IMR-90 (cell line): ENCODE measurements at regions not wholly inside any gene's neighbourhood (a gene's known extent, or its start where the extent isn't known, plus 50 kb on each side); places are given as distances from the start of the nearest gene placed in this dataset.

Experiments used
- ATAC-seq: fragments of 200-7000 bp; cut with Tn5 transposase; 2 replicates; pipeline ENCODE4 v1.9.1; 2020; ENCODE audit warnings: low read depth, mild to moderate bottlenecking, moderate library complexity
- BruUV-seq: library from RNA; stranded (reverse); fragments of 400-500 nt; replicated peaks from 2 replicates; lab custom pipeline; 2021; lab: Mats Ljungman, UMichigan
- CTCF ChIA-PET: fragments of 300-600 bp; formaldehyde crosslinking; extraction: SDS; loops from one replicate; lab custom pipeline; 2021; ENCODE audit warnings: antibody characterized with exemption; lab: Yijun Ruan, JAX
- POLR2A ChIA-PET: fragments of 300-600 bp; sonication (Branson Sonifier 250); formaldehyde crosslinking; loops from one replicate; lab custom pipeline; 2022; ENCODE audit warnings: antibody characterized with exemption; ENCODE audit not compliant: unreplicated experiment; lab: Charles Lee
- DNase-seq: peaks from one replicate; pipeline ENCODE4 v3.0.0; 2013
- H2AFZ ChIP-seq: replicated peaks from 2 replicates; pipeline ENCODE3; 2013; ENCODE audit warnings: low read length, mild to moderate bottlenecking; ENCODE audit not compliant: poor library complexity
- H2AK5ac ChIP-seq: 2 replicates; pipeline ENCODE4 v1.6.1; 2013; ENCODE audit warnings: low read depth, low read length, inconsistent platforms
- H2AK9ac ChIP-seq: replicated peaks from 2 replicates; pipeline ENCODE3; 2013; ENCODE audit warnings: mild to moderate bottlenecking, low read depth, low read length, moderate library complexity; ENCODE audit not compliant: poor library complexity
- H2BK120ac ChIP-seq: 2 replicates; pipeline ENCODE4 v1.6.1; 2013; ENCODE audit warnings: low read depth, low read length, inconsistent platforms
- H2BK15ac ChIP-seq: 3 replicates; pipeline ENCODE4 v1.6.1; 2013; ENCODE audit warnings: low read depth, low read length, inconsistent platforms
- H2BK20ac ChIP-seq: 2 replicates; pipeline ENCODE4 v1.6.1; 2013; ENCODE audit warnings: low read depth, mild to moderate bottlenecking, inconsistent platforms, low read length, moderate library complexity
- H2BK5ac ChIP-seq: 2 replicates; pipeline ENCODE4 v1.6.1; 2013; ENCODE audit warnings: mild to moderate bottlenecking, low read depth, low read length, inconsistent platforms; ENCODE audit not compliant: poor library complexity, severe bottlenecking
- H3K14ac ChIP-seq: replicated peaks from 2 replicates; pipeline ENCODE4 v1.6.1; 2013; ENCODE audit warnings: low read depth, low read length, inconsistent platforms
- H3K18ac ChIP-seq: 2 replicates; pipeline ENCODE4 v1.6.1; 2013; ENCODE audit warnings: low read depth, low read length, control low read depth
- H3K23ac ChIP-seq: 2 replicates; pipeline ENCODE4 v1.6.1; 2013; ENCODE audit warnings: low read depth, low read length, inconsistent platforms
- H3K27ac ChIP-seq: 2 replicates; pipeline ENCODE4 v1.5.1; 2013; ENCODE audit warnings: mild to moderate bottlenecking, control low read depth, low read length; ENCODE audit not compliant: insufficient read depth
- H3K27me3 ChIP-seq: 2 replicates; pipeline ENCODE4 v1.6.1; 2013; ENCODE audit warnings: low read length; ENCODE audit not compliant: control insufficient read depth, insufficient read depth
- H3K36me3 ChIP-seq: 2 replicates; pipeline ENCODE4 v1.6.1; 2013; ENCODE audit warnings: low read length, mixed read lengths; ENCODE audit not compliant: control insufficient read depth, insufficient read depth
- H3K4ac ChIP-seq: 2 replicates; pipeline ENCODE4 v1.6.1; 2013; ENCODE audit warnings: low read depth, low read length, inconsistent platforms
- H3K4me1 ChIP-seq: 2 replicates; pipeline ENCODE4 v1.6.1; 2013; ENCODE audit warnings: low read length, mixed read lengths; ENCODE audit not compliant: control insufficient read depth, insufficient read depth
- H3K4me2 ChIP-seq: 2 replicates; pipeline ENCODE4 v1.6.1; 2013; ENCODE audit warnings: low read depth, mild to moderate bottlenecking, control low read depth, low read length, moderate library complexity
- H3K4me3 ChIP-seq: 2 replicates; pipeline ENCODE4 v1.5.1; 2013; ENCODE audit warnings: low read depth, mild to moderate bottlenecking, control low read depth, low read length, moderate library complexity; ENCODE audit not compliant: insufficient read depth
- H3K56ac ChIP-seq: 2 replicates; pipeline ENCODE4 v1.6.1; 2013; ENCODE audit warnings: low read length, inconsistent platforms; ENCODE audit not compliant: insufficient read depth; ENCODE audit errors: extremely low read depth
- H3K79me1 ChIP-seq, 2 experiments: 2 replicates each; pipeline ENCODE4 v1.6.1; 2013; ENCODE audit warnings: low read length in 2 of 2, inconsistent platforms in 1 of 2, low read depth in 1 of 2
- H3K9ac ChIP-seq: 2 replicates; pipeline ENCODE4 v1.6.1; 2013; ENCODE audit warnings: low read depth, low read length, control low read depth
- H3K9me1 ChIP-seq: 2 replicates; pipeline ENCODE4 v1.6.1; 2013; ENCODE audit warnings: low read length, inconsistent platforms; ENCODE audit not compliant: insufficient read depth
- H3K9me3 ChIP-seq: 2 replicates; pipeline ENCODE4 v1.6.1; 2013; ENCODE audit warnings: low read length; ENCODE audit not compliant: control insufficient read depth, insufficient read depth
- H4K20me1 ChIP-seq: 2 replicates; pipeline ENCODE4 v1.6.1; 2013; ENCODE audit warnings: low read length, inconsistent platforms; ENCODE audit not compliant: insufficient read depth
- H4K5ac ChIP-seq: 2 replicates; pipeline ENCODE4 v1.6.1; 2013; ENCODE audit warnings: mild to moderate bottlenecking, low read depth, low read length, control low read depth
- H4K8ac ChIP-seq, 2 experiments: 2 replicates each; pipeline ENCODE4 v1.6.1; 2013; ENCODE audit warnings: low read depth in 2 of 2, low read length in 2 of 2, control low read depth in 1 of 2, inconsistent platforms in 1 of 2
- H4K91ac ChIP-seq: 2 replicates; pipeline ENCODE4 v1.6.1; 2013; ENCODE audit warnings: low read depth, low read length, inconsistent platforms; ENCODE audit not compliant: insufficient read depth
- CEBPB ChIP-seq: IDR thresholded peaks from 2 replicates; pipeline ENCODE4 v1.6.1; 2012; ENCODE audit warnings: low read depth, low read length, improper control_type of control experiment
- CHD1 ChIP-seq: IDR thresholded peaks from 2 replicates; pipeline ENCODE4 v1.6.1; 2012; ENCODE audit warnings: low read depth, low read length, improper control_type of control experiment
- FOS ChIP-seq: fragments of 150-350 bp; IDR thresholded peaks from 2 replicates; pipeline ENCODE4 v1.6.1; 2016; ENCODE audit warnings: low read depth, low read length
- MAFK ChIP-seq: IDR thresholded peaks from 2 replicates; pipeline ENCODE4 v1.6.1; 2012; ENCODE audit warnings: low read depth, low read length, improper control_type of control experiment
- MAZ ChIP-seq: IDR thresholded peaks from 2 replicates; pipeline ENCODE4 v1.6.1; 2012; ENCODE audit warnings: low read depth, mild to moderate bottlenecking, low read length, improper control_type of control experiment, moderate library complexity, borderline replicate concordance
- MXI1 ChIP-seq: IDR thresholded peaks from 2 replicates; pipeline ENCODE4 v1.6.1; 2012; ENCODE audit warnings: low read depth, mild to moderate bottlenecking, low read length, moderate library complexity, borderline replicate concordance
- NFE2L2 ChIP-seq: fragments of 150-350 bp; IDR thresholded peaks from 2 replicates; pipeline ENCODE4 v1.6.1; 2016; ENCODE audit warnings: low read depth, mild to moderate bottlenecking, low read length
- POLR2A ChIP-seq: IDR thresholded peaks from 2 replicates; pipeline ENCODE4 v1.6.1; 2012; ENCODE audit warnings: mild to moderate bottlenecking, low read depth, low read length
- RAD21 ChIP-seq: IDR thresholded peaks from 2 replicates; pipeline ENCODE4 v1.6.1; 2012; ENCODE audit warnings: low read length, improper control_type of control experiment
- RCOR1 ChIP-seq: IDR thresholded peaks from 2 replicates; pipeline ENCODE4 v1.6.1; 2012; ENCODE audit warnings: mild to moderate bottlenecking, low read length, improper control_type of control experiment; ENCODE audit not compliant: insufficient replicate concordance
- RFX5 ChIP-seq: IDR thresholded peaks from 2 replicates; pipeline ENCODE4 v1.8.0; 2012; ENCODE audit warnings: low read depth, mild to moderate bottlenecking, low read length, moderate library complexity
- SMC3 ChIP-seq: fragments of 150-350 bp; IDR thresholded peaks from 2 replicates; pipeline ENCODE4 v1.6.1; 2016; ENCODE audit warnings: low read depth, mild to moderate bottlenecking, antibody characterized with exemption, low read length, moderate library complexity
- WGBS, 2 experiments: methylation state at CpG; one replicate each; pipeline versions ENCODE4 v1.1.5 to v1.1.7; 2013; ENCODE audit warnings: missing lambda C conversion rate in 2 of 2; ENCODE audit not compliant: insufficient read length in 1 of 2; ENCODE audit errors: extremely low coverage in 2 of 2; 5-methylcytosine and 5-hydroxymethylcytosine counted together
- dilution Hi-C: fragments of 300-500 bp; cut with HindIII; formaldehyde crosslinking; loops from one replicate; pipeline ENCODE4 v1.14.3; 2018; ENCODE audit warnings: low sequenced_read_pairs; ENCODE audit not compliant: unreplicated experiment
- in situ Hi-C: fragments of 300-500 bp; cut with MboI; formaldehyde crosslinking; loops from 3 replicates; pipeline ENCODE4 v1.14.3; 2019; ENCODE audit warnings: low sequenced_read_pairs, inconsistent platforms, mixed read lengths
- intact Hi-C: fragments of 100-400 bp; cut with micrococcal nuclease; formaldehyde crosslinking; loops from 2 replicates; pipeline ENCODE4 v1.10.0; 2022
- TF ChIP-seq, protein P1 (sequence below): fragments of 150-350 bp; IDR thresholded peaks from 2 replicates; pipeline ENCODE4 v1.6.1; 2016; ENCODE audit warnings: low read depth, mild to moderate bottlenecking, low read length, moderate library complexity, borderline replicate concordance
- TF ChIP-seq, protein P2 (sequence below): fragments of 150-350 bp; IDR thresholded peaks from 2 replicates; pipeline ENCODE4 v1.6.1; 2017; ENCODE audit warnings: mild to moderate bottlenecking, antibody characterized with exemption, low read length, low read depth
- TF ChIP-seq, protein P3 (sequence below): conservative IDR thresholded peaks from 2 replicates; pipeline ENCODE4 v1.5.1; 2012; ENCODE audit warnings: mild to moderate bottlenecking, low read depth, low read length, improper control_type of control experiment

DNA sequence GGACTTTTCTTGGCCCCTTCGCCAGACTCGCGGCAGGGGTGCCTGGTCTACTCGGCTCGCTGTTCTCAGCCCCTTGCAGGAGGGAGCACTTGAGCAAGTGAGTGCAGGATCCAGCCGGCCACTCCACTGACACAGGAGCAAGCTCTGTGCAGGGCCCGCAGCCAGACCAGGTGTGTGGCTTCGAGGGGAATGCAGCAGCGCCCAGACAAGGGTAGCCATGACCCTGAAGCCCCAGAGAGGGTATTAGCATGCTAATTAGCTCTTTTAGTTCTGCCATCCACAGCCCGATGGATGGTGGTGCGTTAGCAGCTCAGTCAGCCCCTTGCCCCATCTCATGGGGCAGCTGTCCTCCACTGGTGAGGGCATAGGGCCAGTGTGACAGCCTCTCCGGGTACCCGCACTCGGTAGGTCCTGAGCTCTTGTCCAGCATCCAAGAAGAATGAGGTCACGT lies 103.2 kb upstream of the HS6ST1 start:
- Histone ChIP-seq H3K79me1 (no peaks in the 10 kb centered on the region), H4K91ac (peak overlapping the region; percentile 88), H4K8ac (peak overlapping the region; percentile 55 to 90; a peak in 3 of 4 replicates), H3K56ac (0 out of 2 replicates have a peak overlapping the region, but pooled peaks have one; percentile 73), H2BK20ac (peak overlapping the region; percentile 99), H2BK5ac (peak overlapping the region; percentile 86), H3K9ac (no peak overlapping the region), H3K23ac (no peak overlapping the region), H3K27ac (no peak overlapping the region), H3K4ac (peak overlapping the region; percentile 98), H3K27me3 (no peaks in the 10 kb centered on the region), H2AK9ac (peak overlapping the region; percentile 61), H4K20me1 (no peaks in the 10 kb centered on the region), H2BK15ac (peak overlapping the region; percentile 93; the same call in 2 of the 3 replicates), H3K9me3 (no peaks in the 10 kb centered on the region; the same call in 1 of the 2 replicates), H4K5ac (peak overlapping the region; percentile 9; the same call in 1 of the 2 replicates), H2AK5ac (peak overlapping the region; percentile 93; the same call in 1 of the 2 replicates), H3K4me1 (peaks cover 10% of the 10 kb centered on the region), H3K18ac (peak overlapping the region; percentile 45; the same call in 1 of the 2 replicates), H3K4me3 (no peak overlapping the region), H3K4me2 (no peak overlapping the region), H3K9me1 (peaks cover 8% of the 10 kb centered on the region; the same call in 1 of the 2 replicates), H3K14ac (peak overlapping the region; percentile 89), H2AFZ (peak overlapping the region; percentile 58), H2BK120ac (peak overlapping the region; percentile 97), H3K36me3 (no peaks in the 10 kb centered on the region)
- no peak for ATAC-seq
- DNase-seq = no peak
- intact Hi-C loops = no loop called here
- CTCF ChIA-PET = interaction anchor here (0.9 kb wide), 2 partner anchors 11 to 30 kb away, joined by 3 to 4 read pairs; no protein-coding TSS in a partner anchor
- POLR2A ChIA-PET = no interaction called here
- TF ChIP-seq RCOR1 (no peak), FOS (no peak), MAZ (no peak), CHD1 (no peak), RAD21 (no peak), CEBPB (no peak), SMC3 (no peak), NFE2L2 (no peak), MXI1 (no peak), POLR2A (no peak), MAFK (no peak), RFX5 (no peak)
- TF ChIP-seq, protein P1, sequence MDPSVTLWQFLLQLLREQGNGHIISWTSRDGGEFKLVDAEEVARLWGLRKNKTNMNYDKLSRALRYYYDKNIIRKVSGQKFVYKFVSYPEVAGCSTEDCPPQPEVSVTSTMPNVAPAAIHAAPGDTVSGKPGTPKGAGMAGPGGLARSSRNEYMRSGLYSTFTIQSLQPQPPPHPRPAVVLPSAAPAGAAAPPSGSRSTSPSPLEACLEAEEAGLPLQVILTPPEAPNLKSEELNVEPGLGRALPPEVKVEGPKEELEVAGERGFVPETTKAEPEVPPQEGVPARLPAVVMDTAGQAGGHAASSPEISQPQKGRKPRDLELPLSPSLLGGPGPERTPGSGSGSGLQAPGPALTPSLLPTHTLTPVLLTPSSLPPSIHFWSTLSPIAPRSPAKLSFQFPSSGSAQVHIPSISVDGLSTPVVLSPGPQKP = no peak
- TF ChIP-seq, protein P2, sequence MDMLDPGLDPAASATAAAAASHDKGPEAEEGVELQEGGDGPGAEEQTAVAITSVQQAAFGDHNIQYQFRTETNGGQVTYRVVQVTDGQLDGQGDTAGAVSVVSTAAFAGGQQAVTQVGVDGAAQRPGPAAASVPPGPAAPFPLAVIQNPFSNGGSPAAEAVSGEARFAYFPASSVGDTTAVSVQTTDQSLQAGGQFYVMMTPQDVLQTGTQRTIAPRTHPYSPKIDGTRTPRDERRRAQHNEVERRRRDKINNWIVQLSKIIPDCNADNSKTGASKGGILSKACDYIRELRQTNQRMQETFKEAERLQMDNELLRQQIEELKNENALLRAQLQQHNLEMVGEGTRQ = no peak
- TF ChIP-seq, protein P3, sequence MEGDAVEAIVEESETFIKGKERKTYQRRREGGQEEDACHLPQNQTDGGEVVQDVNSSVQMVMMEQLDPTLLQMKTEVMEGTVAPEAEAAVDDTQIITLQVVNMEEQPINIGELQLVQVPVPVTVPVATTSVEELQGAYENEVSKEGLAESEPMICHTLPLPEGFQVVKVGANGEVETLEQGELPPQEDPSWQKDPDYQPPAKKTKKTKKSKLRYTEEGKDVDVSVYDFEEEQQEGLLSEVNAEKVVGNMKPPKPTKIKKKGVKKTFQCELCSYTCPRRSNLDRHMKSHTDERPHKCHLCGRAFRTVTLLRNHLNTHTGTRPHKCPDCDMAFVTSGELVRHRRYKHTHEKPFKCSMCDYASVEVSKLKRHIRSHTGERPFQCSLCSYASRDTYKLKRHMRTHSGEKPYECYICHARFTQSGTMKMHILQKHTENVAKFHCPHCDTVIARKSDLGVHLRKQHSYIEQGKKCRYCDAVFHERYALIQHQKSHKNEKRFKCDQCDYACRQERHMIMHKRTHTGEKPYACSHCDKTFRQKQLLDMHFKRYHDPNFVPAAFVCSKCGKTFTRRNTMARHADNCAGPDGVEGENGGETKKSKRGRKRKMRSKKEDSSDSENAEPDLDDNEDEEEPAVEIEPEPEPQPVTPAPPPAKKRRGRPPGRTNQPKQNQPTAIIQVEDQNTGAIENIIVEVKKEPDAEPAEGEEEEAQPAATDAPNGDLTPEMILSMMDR = no peak
- WGBS, 2 experiments = 70% methylated on average over 2 of the region's 15 CpGs; no CpG with 5 or more reads in 1 of the 2 experiments
- in situ Hi-C loops = no loop called here
- BruUV-seq = no TSS peak
- dilution Hi-C loops = no loop called here
